T-helper 2 cell treated with Interferon-gamma antibody and Interleukin-4, amounts not matched to agents 5 μg/mL and 100 μg/mL, for 36 hours (primary cell): ENCODE measurements at regions not wholly inside any gene's neighbourhood (a gene's known extent, or its start where the extent isn't known, plus 50 kb on each side); places are given as distances from the start of the nearest gene placed in this dataset.

Source experiments
- DNase-seq: peaks from one replicate; pipeline ENCODE4 v3.0.0; 2021; ENCODE audit warnings: low spot score
- H3K27ac Mint-ChIP-seq: one replicate; pipeline ENCODE4 v1.8.0; 2021; ENCODE audit warnings: mild to moderate bottlenecking, mixed read lengths
- H3K27me3 Mint-ChIP-seq: one replicate; pipeline ENCODE4 v1.8.0; 2021; ENCODE audit warnings: low read depth, mixed read lengths
- H3K36me3 Mint-ChIP-seq: one replicate; pipeline ENCODE4 v1.8.0; 2021; ENCODE audit warnings: low read depth, mixed read lengths
- H3K4me1 Mint-ChIP-seq: one replicate; pipeline ENCODE4 v1.8.0; 2021; ENCODE audit warnings: low read depth, mixed read lengths
- H3K4me3 Mint-ChIP-seq: one replicate; pipeline ENCODE4 v1.8.0; 2022; ENCODE audit warnings: mild to moderate bottlenecking, moderate library complexity, mixed read lengths
- H3K9me3 Mint-ChIP-seq: one replicate; pipeline ENCODE4 v1.8.0; 2021; ENCODE audit warnings: mixed read lengths

GRCh38 chr16:64731891-64732290 is 390.0 kb downstream of the CDH11 start:
- H3K27me3 Mint-ChIP-seq, result no peaks in the 10 kb centered on the region
- H3K4me1 Mint-ChIP-seq, result no peaks in the 10 kb centered on the region
- DNase-seq, result no peak
- no peak overlapping the region for H3K27ac Mint-ChIP-seq
- no peaks in the 10 kb centered on the region for H3K36me3 Mint-ChIP-seq
- peaks cover 47% of the 10 kb centered on the region for H3K9me3 Mint-ChIP-seq
- H3K4me3 Mint-ChIP-seq, result no peak overlapping the region

- DNase-seq, result no peak
- H3K36me3 Mint-ChIP-seq, result no peaks in the 10 kb centered on the region
- H3K9me3 Mint-ChIP-seq, result peaks cover 52% of the 10 kb centered on the region
- no peak overlapping the region for H3K4me3 Mint-ChIP-seq
- H3K27me3 Mint-ChIP-seq, result no peaks in the 10 kb centered on the region
- no peaks in the 10 kb centered on the region for H3K4me1 Mint-ChIP-seq
- no peak overlapping the region for H3K27ac Mint-ChIP-seq
Measured at GRCh38 chr16:64730261-64730660, 391.6 kb downstream of the CDH11 start.

GRCh38 chr16:64724339-64724738 is 397.5 kb downstream of the CDH11 start:
- Mint-ChIP-seq H3K27me3 (no peaks in the 10 kb centered on the region), H3K4me1 (no peaks in the 10 kb centered on the region), H3K4me3 (no peak overlapping the region), H3K36me3 (no peaks in the 10 kb centered on the region), H3K9me3 (peaks cover 52% of the 10 kb centered on the region), H3K27ac (no peak overlapping the region)
- no peak for DNase-seq

GRCh38 chr16:64718486-64718885 is 403.4 kb downstream of the CDH11 start:
- Mint-ChIP-seq H3K9me3 (peaks cover 48% of the 10 kb centered on the region), H3K4me1 (no peaks in the 10 kb centered on the region), H3K36me3 (no peaks in the 10 kb centered on the region), H3K4me3 (no peak overlapping the region), H3K27me3 (no peaks in the 10 kb centered on the region), H3K27ac (no peak overlapping the region)
- no peak for DNase-seq

GRCh38 chr16:64717871-64718270 is 404.0 kb downstream of the CDH11 start:
- peaks cover 54% of the 10 kb centered on the region for H3K9me3 Mint-ChIP-seq
- no peaks in the 10 kb centered on the region for H3K4me1 Mint-ChIP-seq
- no peak for DNase-seq
- no peak overlapping the region for H3K4me3 Mint-ChIP-seq
- H3K27ac Mint-ChIP-seq, result no peak overlapping the region
- H3K36me3 Mint-ChIP-seq, result no peaks in the 10 kb centered on the region
- H3K27me3 Mint-ChIP-seq, result no peaks in the 10 kb centered on the region

- Mint-ChIP-seq H3K4me3 (no peak overlapping the region), H3K36me3 (no peaks in the 10 kb centered on the region), H3K4me1 (no peaks in the 10 kb centered on the region), H3K27me3 (no peaks in the 10 kb centered on the region), H3K9me3 (peaks cover 58% of the 10 kb centered on the region), H3K27ac (no peak overlapping the region)
- DNase-seq, result no peak
Measured at GRCh38 chr16:64715624-64716023, 406.2 kb downstream of the CDH11 start.

GRCh38 chr16:64712026-64712425 is 409.8 kb downstream of the CDH11 start:
- no peak overlapping the region for H3K27ac Mint-ChIP-seq
- no peak for DNase-seq
- no peaks in the 10 kb centered on the region for H3K27me3 Mint-ChIP-seq
- H3K36me3 Mint-ChIP-seq, result no peaks in the 10 kb centered on the region
- no peaks in the 10 kb centered on the region for H3K4me1 Mint-ChIP-seq
- no peak overlapping the region for H3K4me3 Mint-ChIP-seq
- H3K9me3 Mint-ChIP-seq, result peaks cover 59% of the 10 kb centered on the region

- Mint-ChIP-seq H3K27me3 (no peaks in the 10 kb centered on the region), H3K27ac (no peak overlapping the region), H3K9me3 (peaks cover 61% of the 10 kb centered on the region), H3K36me3 (no peaks in the 10 kb centered on the region), H3K4me3 (no peak overlapping the region), H3K4me1 (no peaks in the 10 kb centered on the region)
- DNase-seq, result no peak
Measured at GRCh38 chr16:64711596-64711995, 410.3 kb downstream of the CDH11 start.

- H3K4me1 Mint-ChIP-seq, result no peaks in the 10 kb centered on the region
Measured at GRCh38 chr16:64711026-64711425, 410.8 kb downstream of the CDH11 start.

GRCh38 chr16:64705443-64705842 is 416.4 kb downstream of the CDH11 start:
- Mint-ChIP-seq H3K9me3 (peaks cover 52% of the 10 kb centered on the region), H3K4me3 (no peak overlapping the region), H3K27ac (no peak overlapping the region), H3K4me1 (no peaks in the 10 kb centered on the region), H3K27me3 (no peaks in the 10 kb centered on the region), H3K36me3 (no peaks in the 10 kb centered on the region)
- DNase-seq, result no peak

More at GRCh38 chr16:64711026-64711425, 410.8 kb downstream of the CDH11 start:
- Mint-ChIP-seq H3K27me3 (no peaks in the 10 kb centered on the region), H3K9me3 (peaks cover 58% of the 10 kb centered on the region), H3K4me3 (no peak overlapping the region), H3K27ac (no peak overlapping the region), H3K36me3 (no peaks in the 10 kb centered on the region)
- DNase-seq, result no peak

- DNase-seq, result no peak
- Mint-ChIP-seq H3K27me3 (no peaks in the 10 kb centered on the region), H3K36me3 (no peaks in the 10 kb centered on the region), H3K4me3 (no peak overlapping the region), H3K9me3 (peaks cover 47% of the 10 kb centered on the region), H3K27ac (no peak overlapping the region), H3K4me1 (no peaks in the 10 kb centered on the region)
Measured at GRCh38 chr16:64704386-64704785, 417.5 kb downstream of the CDH11 start.

GRCh38 chr16:64702415-64702814 is 419.4 kb downstream of the CDH11 start:
- Mint-ChIP-seq H3K4me3 (no peak overlapping the region), H3K4me1 (no peaks in the 10 kb centered on the region), H3K27me3 (no peaks in the 10 kb centered on the region)

GRCh38 chr16:64700628-64701027 is 421.2 kb downstream of the CDH11 start:
- H3K4me1 Mint-ChIP-seq, result no peaks in the 10 kb centered on the region
- no peak overlapping the region for H3K4me3 Mint-ChIP-seq
- DNase-seq, result no peak
- H3K27me3 Mint-ChIP-seq, result no peaks in the 10 kb centered on the region
- H3K36me3 Mint-ChIP-seq, result no peaks in the 10 kb centered on the region
- H3K9me3 Mint-ChIP-seq, result peaks cover 51% of the 10 kb centered on the region
- no peak overlapping the region for H3K27ac Mint-ChIP-seq

More at GRCh38 chr16:64702415-64702814, 419.4 kb downstream of the CDH11 start:
- H3K9me3 Mint-ChIP-seq, result peaks cover 48% of the 10 kb centered on the region
- no peak for DNase-seq
- no peak overlapping the region for H3K27ac Mint-ChIP-seq
- H3K36me3 Mint-ChIP-seq, result no peaks in the 10 kb centered on the region

GRCh38 chr16:64696866-64697265 is 425.0 kb downstream of the CDH11 start:
- H3K4me3 Mint-ChIP-seq, result no peak overlapping the region
- no peaks in the 10 kb centered on the region for H3K36me3 Mint-ChIP-seq
- no peak overlapping the region for H3K27ac Mint-ChIP-seq
- no peak for DNase-seq
- H3K27me3 Mint-ChIP-seq, result no peaks in the 10 kb centered on the region
- H3K9me3 Mint-ChIP-seq, result peaks cover 47% of the 10 kb centered on the region
- H3K4me1 Mint-ChIP-seq, result no peaks in the 10 kb centered on the region

GRCh38 chr16:64695684-64696083 is 426.2 kb downstream of the CDH11 start:
- Mint-ChIP-seq H3K4me3 (no peak overlapping the region), H3K27me3 (no peaks in the 10 kb centered on the region), H3K27ac (no peak overlapping the region), H3K9me3 (peaks cover 43% of the 10 kb centered on the region), H3K36me3 (no peaks in the 10 kb centered on the region), H3K4me1 (no peaks in the 10 kb centered on the region)
- no peak for DNase-seq
